Endothelial cell of umbilical vein (primary cell): ENCODE measurements at regions not wholly inside any gene's neighbourhood (a gene's known extent, or its start where the extent isn't known, plus 50 kb on each side); places are given as distances from the start of the nearest gene placed in this dataset.

ENCODE experiments used
- BruUV-seq: library from RNA; stranded (reverse); fragments of 400-500 nt; replicated peaks from 2 replicates; lab custom pipeline; 2021; lab: Mats Ljungman, UMichigan
- CTCF ChIA-PET: fragments of 300-600, 350-600 bp; sonication (Branson Sonifier 250); formaldehyde crosslinking; loops from one replicate; lab custom pipeline; 2021; ENCODE audit warnings: antibody characterized with exemption, inconsistent platforms; lab: Charles Lee
- POLR2A ChIA-PET: fragments of 300-600, 350-600 bp; sonication (Branson Sonifier 250); formaldehyde crosslinking; loops from one replicate; lab custom pipeline; 2021; ENCODE audit warnings: antibody characterized with exemption, inconsistent platforms; lab: Charles Lee
- DNase-seq: peaks from one replicate; pipeline ENCODE4 v3.0.0-alpha.2; 2011; ENCODE audit warnings: low read depth, low spot score
- FAIRE-seq: peaks from 2 replicates; lab custom pipeline; 2011; peaks lifted over from hg19 to GRCh38; lab: Jason Lieb, UNC
- H2AFZ ChIP-seq: 2 replicates; pipeline ENCODE4 v1.6.0; 2012; ENCODE audit warnings: low read depth, low read length, control low read depth, inconsistent platforms
- H3K27ac ChIP-seq: 2 replicates; pipeline ENCODE4 v1.5.1; 2011; ENCODE audit warnings: low read depth, mild to moderate bottlenecking, control low read depth, low read length, moderate library complexity; ENCODE audit not compliant: insufficient read depth
- H3K27me3 ChIP-seq, 2 experiments: 2 replicates each; pipeline versions ENCODE4 v1.6.0 to v1.6.1; 2011; ENCODE audit warnings: low read length in 2 of 2, mixed read lengths in 1 of 2; ENCODE audit not compliant: control insufficient read depth in 2 of 2, insufficient read depth in 2 of 2
- H3K36me3 ChIP-seq, 2 experiments: 2 replicates in 1 of 2; 3 replicates in 1 of 2; pipeline ENCODE4 v1.5.1; 2011; ENCODE audit warnings: low read length in 2 of 2, mild to moderate bottlenecking in 1 of 2, moderate library complexity in 1 of 2; ENCODE audit not compliant: control insufficient read depth in 2 of 2, insufficient read depth in 2 of 2; ENCODE audit errors: extremely low read depth in 1 of 2
- H3K4me1 ChIP-seq: 3 replicates; pipeline ENCODE4 v1.5.1; 2011; ENCODE audit warnings: mild to moderate bottlenecking, low read length; ENCODE audit not compliant: control insufficient read depth, insufficient read depth; ENCODE audit errors: extremely low read depth
- H3K4me2 ChIP-seq: 2 replicates; pipeline ENCODE4 v1.6.1; 2011; ENCODE audit warnings: low read length, control low read depth, mixed read lengths; ENCODE audit not compliant: insufficient read depth
- H3K4me3 ChIP-seq, 3 experiments: fragments of 200-600 bp in 1 of 3; sonication (generic), shearing (Covaris generic) in 1 of 3; replicated peaks in 1 of 3; 2 replicates each; pipeline ENCODE4 v1.5.1; 2011 to 2016; ENCODE audit warnings: control low read depth in 3 of 3, low read length in 3 of 3, mild to moderate bottlenecking in 2 of 3, inconsistent platforms in 1 of 3, low read depth in 1 of 3, moderate library complexity in 1 of 3; ENCODE audit not compliant: insufficient read depth in 1 of 3
- H3K79me2 ChIP-seq: 2 replicates; pipeline ENCODE4 v1.6.0; 2012; ENCODE audit warnings: low read length, inconsistent platforms; ENCODE audit not compliant: control insufficient read depth, insufficient read depth
- H3K9ac ChIP-seq: replicated peaks from 2 replicates; pipeline ENCODE3; 2011; ENCODE audit warnings: low read length, control low read depth; ENCODE audit not compliant: insufficient read depth; ENCODE audit errors: extremely low read depth
- H3K9me1 ChIP-seq: replicated peaks from 3 replicates; pipeline ENCODE4 v1.6.0; 2011; ENCODE audit warnings: mild to moderate bottlenecking, low read length; ENCODE audit not compliant: control insufficient read depth, insufficient read depth; ENCODE audit errors: extremely low read depth
- H3K9me3 ChIP-seq: replicated peaks from 2 replicates; pipeline ENCODE4 v1.5.1; 2012; ENCODE audit warnings: low read length, inconsistent platforms; ENCODE audit not compliant: control insufficient read depth, insufficient read depth
- H4K20me1 ChIP-seq: replicated peaks from 2 replicates; pipeline ENCODE3; 2011; ENCODE audit warnings: mild to moderate bottlenecking, low read length; ENCODE audit not compliant: control insufficient read depth, insufficient read depth; ENCODE audit errors: extremely low read depth
- CTCF ChIP-seq, 2 donors: IDR thresholded peaks; 1 replicate in 1 of 2; 2 replicates in 1 of 2; pipeline ENCODE4 v1.5.1; 2011; ENCODE audit warnings: low read length in 2 of 2, mild to moderate bottlenecking in 2 of 2, moderate library complexity in 2 of 2, control low read depth in 1 of 2, inconsistent platforms in 1 of 2, low read depth in 1 of 2; ENCODE audit not compliant: insufficient read depth in 1 of 2; ENCODE audit errors: extremely low read depth in 1 of 2
- EZH2 ChIP-seq: IDR thresholded peaks from 2 replicates; pipeline ENCODE4 v1.6.1; 2012; ENCODE audit warnings: borderline replicate concordance, low read depth, mild to moderate bottlenecking, moderate library complexity, low read length, inconsistent platforms; ENCODE audit not compliant: severe bottlenecking
- FOS ChIP-seq: IDR thresholded peaks from 2 replicates; pipeline ENCODE4 v1.6.1; 2011; ENCODE audit warnings: mild to moderate bottlenecking, low read length, moderate library complexity, borderline replicate concordance; ENCODE audit not compliant: insufficient read depth
- GATA2 ChIP-seq: IDR thresholded peaks from 2 replicates; pipeline ENCODE4 v1.7.0; 2011; ENCODE audit warnings: low read depth, mild to moderate bottlenecking, moderate library complexity, mixed read lengths, low read length; ENCODE audit not compliant: insufficient read length, insufficient read depth
- JUN ChIP-seq: IDR thresholded peaks from 2 replicates; pipeline ENCODE4 v1.6.1; 2011; ENCODE audit warnings: borderline replicate concordance, low read depth; ENCODE audit not compliant: insufficient read length, insufficient read depth
- MYC ChIP-seq: IDR thresholded peaks from one replicate; pipeline ENCODE4 v1.6.1; 2011; ENCODE audit warnings: mild to moderate bottlenecking, low read depth, low read length
- POLR2A ChIP-seq: IDR thresholded peaks from 2 replicates; pipeline ENCODE4 v1.6.1; 2012; ENCODE audit warnings: low read depth, mild to moderate bottlenecking, control low read depth, low read length
- POLR2AphosphoS5 ChIP-seq: IDR thresholded peaks from 2 replicates; pipeline ENCODE4 v1.6.1; 2012; ENCODE audit warnings: low read depth, mild to moderate bottlenecking, control low read depth, low read length, moderate library complexity; ENCODE audit not compliant: insufficient read depth
- dilution Hi-C: fragments of 300-500 bp; cut with MboI; formaldehyde crosslinking; loops from one replicate; pipeline ENCODE4 v1.15.0; 2019; ENCODE audit warnings: low sequenced_read_pairs; ENCODE audit not compliant: extremely low pct_ligation_motif_present
- intact Hi-C: fragments of 100-400 bp; cut with micrococcal nuclease; formaldehyde crosslinking; loops from one replicate; pipeline ENCODE4 v1.10.0; 2022
- TF ChIP-seq, protein P1 (sequence below): IDR thresholded peaks from 2 replicates; pipeline ENCODE4 v1.6.1; 2011; ENCODE audit not compliant: insufficient read depth, insufficient read length

DNA sequence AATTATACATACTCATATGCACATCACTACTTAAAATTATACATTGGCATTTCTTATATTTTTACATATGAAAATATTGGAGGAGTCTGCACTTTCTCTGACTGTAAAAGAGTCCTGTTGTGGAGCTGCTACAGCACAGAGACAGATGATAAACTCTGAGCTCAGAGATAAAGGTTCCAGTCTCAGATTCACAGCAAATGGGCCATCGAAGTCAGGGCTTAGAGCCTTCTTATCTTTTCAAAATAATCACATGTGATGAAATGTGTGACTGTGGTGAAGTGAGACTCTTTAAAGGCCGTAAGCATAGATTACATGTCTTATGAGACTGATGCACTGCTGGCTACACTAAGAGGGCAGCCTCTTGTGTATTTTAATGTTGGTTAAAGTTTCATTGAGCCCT is 187.5 kb upstream of the SYNPR start:
- Histone ChIP-seq H3K27ac (no peak overlapping the region), H3K9me3 (peaks cover 2% of the 10 kb centered on the region), H3K27me3 (no peaks in the 10 kb centered on the region), H3K4me3 (no peak overlapping the region), H4K20me1 (no peaks in the 10 kb centered on the region), H3K9me1 (no peaks in the 10 kb centered on the region), H3K4me1 (no peaks in the 10 kb centered on the region), H3K79me2 (no peaks in the 10 kb centered on the region), H3K9ac (no peak overlapping the region), H3K4me2 (no peak overlapping the region), H3K36me3 (no peaks in the 10 kb centered on the region), H2AFZ (no peak overlapping the region)
- TF ChIP-seq POLR2A: no peak
- TF ChIP-seq CTCF (IDR thresholded peaks at IDR 0.05; ENCODE audit: extremely low read depth in 1 of 2, insufficient read depth in 1 of 2, low read depth in 1 of 2, low read length in 2 of 2): no peak
- TF ChIP-seq JUN: no peak
- no peak for TF ChIP-seq MYC
- TF ChIP-seq POLR2AphosphoS5: no peak
- TF ChIP-seq, protein P1, sequence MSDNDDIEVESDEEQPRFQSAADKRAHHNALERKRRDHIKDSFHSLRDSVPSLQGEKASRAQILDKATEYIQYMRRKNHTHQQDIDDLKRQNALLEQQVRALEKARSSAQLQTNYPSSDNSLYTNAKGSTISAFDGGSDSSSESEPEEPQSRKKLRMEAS: no peak
- TF ChIP-seq GATA2: no peak
- no peak for TF ChIP-seq FOS
- TF ChIP-seq EZH2: no peak
- ChIA-PET CTCF (no interaction called here), POLR2A (no interaction called here)
- dilution Hi-C loops (no loop called here), intact Hi-C loops (no loop called here)
- no TSS peak for BruUV-seq
- FAIRE-seq (no peak), DNase-seq (no peak)
